ENCODE measurements at regions not wholly inside any gene's neighbourhood (a gene's known extent, or its start where the extent isn't known, plus 50 kb on each side); places are given as distances from the start of the nearest gene placed in this dataset.

GRCh38 chr3:135549928-135550494 is 415.5 kb upstream of the PPP2R3A start:
- Histone ChIP-seq H3K27me3 (replicated peaks; ENCODE audit: control insufficient read depth, insufficient read depth, low read length) (no peaks in the 10 kb centered on the region), H3K36me3 (ENCODE audit: control insufficient read depth, insufficient read depth, low read length) (no peaks in the 10 kb centered on the region), H3K4me3 (replicated peaks; ENCODE audit: low read depth, low read length) (no peak overlapping the region)
- DNase-seq (ENCODE audit: extremely low read depth, insufficient read length) = no peak
- TF ChIP-seq CTCF (IDR thresholded peaks at IDR 0.05; ENCODE audit: insufficient read depth, low read length, poor library complexity, severe bottlenecking) = no peak

- Histone ChIP-seq H3K4me3 (replicated peaks; ENCODE audit: low read depth, low read length) (no peak overlapping the region), H3K36me3 (ENCODE audit: control insufficient read depth, insufficient read depth, low read length) (no peaks in the 10 kb centered on the region), H3K27me3 (replicated peaks; ENCODE audit: control insufficient read depth, insufficient read depth, low read length) (no peaks in the 10 kb centered on the region; the same call in 1 of the 2 replicates)
- no peak for TF ChIP-seq CTCF (IDR thresholded peaks at IDR 0.05; ENCODE audit: insufficient read depth, low read length, poor library complexity, severe bottlenecking)
- no peak for DNase-seq (ENCODE audit: extremely low read depth, insufficient read length)
Measured at GRCh38 chr3:135556174-135556573, 409.4 kb upstream of the PPP2R3A start.

GRCh38 chr3:135558150-135558783 is 407.3 kb upstream of the PPP2R3A start:
- no peak for TF ChIP-seq CTCF (IDR thresholded peaks at IDR 0.05; ENCODE audit: insufficient read depth, low read length, poor library complexity, severe bottlenecking)
- Histone ChIP-seq H3K36me3 (ENCODE audit: control insufficient read depth, insufficient read depth, low read length) (no peaks in the 10 kb centered on the region), H3K27me3 (replicated peaks; ENCODE audit: control insufficient read depth, insufficient read depth, low read length) (no peaks in the 10 kb centered on the region; the same call in none of the 2 replicates), H3K4me3 (replicated peaks; ENCODE audit: low read depth, low read length) (no peak overlapping the region)
- DNase-seq (ENCODE audit: extremely low read depth, insufficient read length) = no peak

- no peak for DNase-seq (ENCODE audit: extremely low read depth, insufficient read length)
- Histone ChIP-seq H3K27me3 (replicated peaks; ENCODE audit: control insufficient read depth, insufficient read depth, low read length) (no peaks in the 10 kb centered on the region; the same call in none of the 2 replicates), H3K4me3 (replicated peaks; ENCODE audit: low read depth, low read length) (no peak overlapping the region), H3K36me3 (ENCODE audit: control insufficient read depth, insufficient read depth, low read length) (no peaks in the 10 kb centered on the region)
- TF ChIP-seq CTCF (IDR thresholded peaks at IDR 0.05; ENCODE audit: insufficient read depth, low read length, poor library complexity, severe bottlenecking) = no peak
Measured at GRCh38 chr3:135558906-135559305, 406.6 kb upstream of the PPP2R3A start.

GRCh38 chr3:135559802-135560201 is 405.7 kb upstream of the PPP2R3A start:
- H3K4me3 ChIP-seq (replicated peaks; ENCODE audit: low read depth, low read length) = no peak overlapping the region
- no peaks in the 10 kb centered on the region for H3K36me3 ChIP-seq (ENCODE audit: control insufficient read depth, insufficient read depth, low read length)
- H3K27me3 ChIP-seq (replicated peaks; ENCODE audit: control insufficient read depth, insufficient read depth, low read length) = no peaks in the 10 kb centered on the region; the same call in none of the 2 replicates
- no peak for TF ChIP-seq CTCF (IDR thresholded peaks at IDR 0.05; ENCODE audit: insufficient read depth, low read length, poor library complexity, severe bottlenecking)
- no peak for DNase-seq (ENCODE audit: extremely low read depth, insufficient read length)

Data from GM06990 (cell line).